ENCODE measurements at regions not wholly inside any gene's neighbourhood (a gene's known extent, or its start where the extent isn't known, plus 50 kb on each side); places are given as distances from the start of the nearest gene placed in this dataset.

- TF ChIP-seq, protein P1, sequence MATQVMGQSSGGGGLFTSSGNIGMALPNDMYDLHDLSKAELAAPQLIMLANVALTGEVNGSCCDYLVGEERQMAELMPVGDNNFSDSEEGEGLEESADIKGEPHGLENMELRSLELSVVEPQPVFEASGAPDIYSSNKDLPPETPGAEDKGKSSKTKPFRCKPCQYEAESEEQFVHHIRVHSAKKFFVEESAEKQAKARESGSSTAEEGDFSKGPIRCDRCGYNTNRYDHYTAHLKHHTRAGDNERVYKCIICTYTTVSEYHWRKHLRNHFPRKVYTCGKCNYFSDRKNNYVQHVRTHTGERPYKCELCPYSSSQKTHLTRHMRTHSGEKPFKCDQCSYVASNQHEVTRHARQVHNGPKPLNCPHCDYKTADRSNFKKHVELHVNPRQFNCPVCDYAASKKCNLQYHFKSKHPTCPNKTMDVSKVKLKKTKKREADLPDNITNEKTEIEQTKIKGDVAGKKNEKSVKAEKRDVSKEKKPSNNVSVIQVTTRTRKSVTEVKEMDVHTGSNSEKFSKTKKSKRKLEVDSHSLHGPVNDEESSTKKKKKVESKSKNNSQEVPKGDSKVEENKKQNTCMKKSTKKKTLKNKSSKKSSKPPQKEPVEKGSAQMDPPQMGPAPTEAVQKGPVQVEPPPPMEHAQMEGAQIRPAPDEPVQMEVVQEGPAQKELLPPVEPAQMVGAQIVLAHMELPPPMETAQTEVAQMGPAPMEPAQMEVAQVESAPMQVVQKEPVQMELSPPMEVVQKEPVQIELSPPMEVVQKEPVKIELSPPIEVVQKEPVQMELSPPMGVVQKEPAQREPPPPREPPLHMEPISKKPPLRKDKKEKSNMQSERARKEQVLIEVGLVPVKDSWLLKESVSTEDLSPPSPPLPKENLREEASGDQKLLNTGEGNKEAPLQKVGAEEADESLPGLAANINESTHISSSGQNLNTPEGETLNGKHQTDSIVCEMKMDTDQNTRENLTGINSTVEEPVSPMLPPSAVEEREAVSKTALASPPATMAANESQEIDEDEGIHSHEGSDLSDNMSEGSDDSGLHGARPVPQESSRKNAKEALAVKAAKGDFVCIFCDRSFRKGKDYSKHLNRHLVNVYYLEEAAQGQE (IDR thresholded peaks at IDR 0.05; ENCODE audit: insufficient read depth in 1 of 2, low read depth in 2 of 2, low read length in 2 of 2), result no peak
- TF ChIP-seq POLR2AphosphoS5 (IDR thresholded peaks at IDR 0.05; ENCODE audit: low read depth, low read length) (no peak), TAF1 (IDR thresholded peaks at IDR 0.05; ENCODE audit: borderline replicate concordance, insufficient read depth, low read length) (no peak), FOXP2 (optimal IDR thresholded peaks at IDR 0.05; ENCODE audit: borderline replicate concordance, extremely low read depth, extremely low read length, insufficient read depth) (no peak), SIN3A (IDR thresholded peaks at IDR 0.05; ENCODE audit: borderline replicate concordance, insufficient read depth, low read length) (no peak)
These were observed 241.7 kb upstream of the ID2 start for GRCh38 chr2:8440029-8440778.
